ENCODE measurements at regions not wholly inside any gene's neighbourhood (a gene's known extent, or its start where the extent isn't known, plus 50 kb on each side); places are given as distances from the start of the nearest gene placed in this dataset.

GRCh38 chr3:150075417-150075865 is 104.7 kb upstream of the PFN2 start:
- TF ChIP-seq, protein P1, sequence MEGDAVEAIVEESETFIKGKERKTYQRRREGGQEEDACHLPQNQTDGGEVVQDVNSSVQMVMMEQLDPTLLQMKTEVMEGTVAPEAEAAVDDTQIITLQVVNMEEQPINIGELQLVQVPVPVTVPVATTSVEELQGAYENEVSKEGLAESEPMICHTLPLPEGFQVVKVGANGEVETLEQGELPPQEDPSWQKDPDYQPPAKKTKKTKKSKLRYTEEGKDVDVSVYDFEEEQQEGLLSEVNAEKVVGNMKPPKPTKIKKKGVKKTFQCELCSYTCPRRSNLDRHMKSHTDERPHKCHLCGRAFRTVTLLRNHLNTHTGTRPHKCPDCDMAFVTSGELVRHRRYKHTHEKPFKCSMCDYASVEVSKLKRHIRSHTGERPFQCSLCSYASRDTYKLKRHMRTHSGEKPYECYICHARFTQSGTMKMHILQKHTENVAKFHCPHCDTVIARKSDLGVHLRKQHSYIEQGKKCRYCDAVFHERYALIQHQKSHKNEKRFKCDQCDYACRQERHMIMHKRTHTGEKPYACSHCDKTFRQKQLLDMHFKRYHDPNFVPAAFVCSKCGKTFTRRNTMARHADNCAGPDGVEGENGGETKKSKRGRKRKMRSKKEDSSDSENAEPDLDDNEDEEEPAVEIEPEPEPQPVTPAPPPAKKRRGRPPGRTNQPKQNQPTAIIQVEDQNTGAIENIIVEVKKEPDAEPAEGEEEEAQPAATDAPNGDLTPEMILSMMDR (conservative IDR thresholded peaks at IDR 0.05; ENCODE audit: low read depth, low read length): no peak
- no peak for TF ChIP-seq EZH2 (IDR thresholded peaks at IDR 0.05; ENCODE audit: borderline replicate concordance, low read depth, low read length, poor library complexity, severe bottlenecking)
